Nucleus accumbens (tissue), 56 donors: ENCODE measurements at regions not wholly inside any gene's neighbourhood (a gene's known extent, or its start where the extent isn't known, plus 50 kb on each side); places are given as distances from the start of the nearest gene placed in this dataset.

ENCODE experiments used
- DNase-seq, 56 donors: peaks; one replicate each; lab custom pipeline; 2025; lab: John Stamatoyannopoulos, UW

DNA sequence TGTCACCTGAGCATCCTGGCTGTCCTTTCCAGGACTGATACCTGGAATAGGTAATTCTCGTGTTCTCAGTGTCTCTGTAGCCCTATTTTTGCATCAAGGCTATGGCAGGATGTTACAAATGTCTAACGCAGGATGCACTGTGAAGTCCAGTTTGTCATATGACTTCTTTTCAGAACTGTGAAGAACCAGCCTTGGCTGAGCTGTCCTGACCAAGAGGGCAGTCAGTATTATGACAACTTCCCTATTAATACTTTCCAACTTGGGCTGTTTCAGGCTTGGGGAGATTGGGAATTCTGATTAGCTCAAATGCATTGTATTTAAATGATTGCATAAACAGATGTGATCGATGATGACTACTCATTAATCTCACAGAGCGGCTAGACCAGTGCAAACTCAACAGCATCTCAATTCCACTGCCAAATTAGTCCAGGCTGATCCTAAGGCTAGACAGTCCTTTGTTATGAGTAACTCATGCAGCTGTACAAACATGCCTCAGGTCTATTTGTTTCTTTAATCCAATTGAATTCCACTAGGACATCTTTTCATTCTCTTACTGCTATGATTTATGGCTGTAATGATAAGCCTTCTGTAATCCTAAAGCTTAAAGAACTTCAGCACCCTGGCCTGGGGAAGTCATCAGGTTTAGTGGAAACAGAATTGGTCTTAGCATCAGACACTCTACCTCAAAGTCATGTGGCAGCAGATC lies 331.6 kb downstream of the KCNS3 start:
- DNase-seq = no peak

DNA sequence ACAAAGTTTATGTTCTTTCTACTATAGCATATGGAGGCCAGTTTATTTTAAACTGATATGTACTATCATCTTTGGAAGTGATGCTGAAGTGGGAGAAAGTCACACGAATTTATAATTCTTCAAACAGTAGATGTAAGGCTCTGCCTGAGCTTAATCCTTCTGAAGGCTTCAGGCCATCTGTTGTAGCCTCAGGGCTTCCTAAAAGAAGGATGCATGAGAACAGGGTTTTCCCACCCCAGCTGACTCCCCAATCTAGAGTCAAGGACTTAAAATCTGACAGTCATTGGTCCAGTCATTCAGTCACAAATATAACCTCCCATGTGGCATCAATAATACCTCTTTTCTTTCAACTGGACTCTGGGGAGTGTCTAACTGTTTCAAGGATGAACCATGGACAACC lies 330.5 kb downstream of the KCNS3 start:
- no peak for DNase-seq

DNA sequence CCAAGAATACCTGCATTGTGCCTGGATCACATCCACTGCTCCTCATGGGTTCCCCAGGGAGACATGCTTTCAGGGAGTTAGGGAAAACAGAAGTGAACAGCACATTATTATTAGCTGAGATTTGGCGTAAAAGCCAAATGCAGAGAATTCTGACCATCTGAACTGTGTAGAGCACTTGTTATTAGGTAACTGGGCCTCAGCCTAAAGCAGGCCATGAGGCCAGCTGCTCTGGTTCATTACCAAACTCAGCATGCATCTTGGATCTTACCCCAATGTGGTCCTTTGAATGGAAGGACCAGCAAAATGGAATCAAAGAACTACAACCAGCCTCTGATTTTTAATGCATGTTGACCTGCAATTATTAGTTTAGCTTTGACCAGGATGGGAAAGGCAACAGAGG lies 322.3 kb downstream of the KCNS3 start:
- no peak for DNase-seq

DNA sequence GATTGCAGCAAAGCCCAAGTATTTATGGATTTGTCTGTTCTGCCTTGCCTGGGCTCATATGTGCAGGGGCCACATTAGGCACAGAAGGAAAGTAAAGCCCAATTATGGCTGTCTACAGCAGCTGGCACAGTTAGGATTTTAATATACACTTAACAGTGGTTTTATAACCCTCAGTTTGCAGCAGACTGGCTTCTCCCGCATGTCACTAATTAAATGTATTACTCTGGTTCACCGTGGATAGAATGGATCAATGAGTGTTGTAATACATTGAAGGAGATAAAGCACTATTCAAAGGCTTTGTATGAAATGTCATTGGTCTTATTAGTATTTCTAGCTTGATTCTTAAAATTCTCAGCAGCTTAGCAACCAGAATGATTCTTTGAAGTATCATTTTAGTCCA lies 320.2 kb downstream of the KCNS3 start:
- no peak for DNase-seq

DNA sequence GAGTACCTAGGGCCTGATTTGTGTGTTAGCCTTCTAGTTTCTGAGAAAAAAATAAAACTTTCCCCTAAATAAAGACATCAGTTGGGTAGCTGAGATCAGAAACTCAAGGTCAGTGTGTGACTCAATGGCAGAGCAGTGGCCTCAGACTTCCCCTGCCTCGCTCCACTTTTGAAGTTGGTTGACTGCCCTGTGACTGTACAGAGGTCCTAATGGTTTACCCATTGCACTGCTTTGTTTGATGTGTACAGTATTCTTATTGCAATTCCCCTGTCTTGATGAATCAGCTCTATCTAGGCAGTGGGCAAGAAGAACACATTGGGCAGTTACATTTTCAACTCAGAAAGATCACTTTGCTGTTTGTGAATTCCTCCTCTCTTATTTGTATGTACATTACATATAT lies 315.7 kb downstream of the KCNS3 start:
- DNase-seq = no peak

DNA sequence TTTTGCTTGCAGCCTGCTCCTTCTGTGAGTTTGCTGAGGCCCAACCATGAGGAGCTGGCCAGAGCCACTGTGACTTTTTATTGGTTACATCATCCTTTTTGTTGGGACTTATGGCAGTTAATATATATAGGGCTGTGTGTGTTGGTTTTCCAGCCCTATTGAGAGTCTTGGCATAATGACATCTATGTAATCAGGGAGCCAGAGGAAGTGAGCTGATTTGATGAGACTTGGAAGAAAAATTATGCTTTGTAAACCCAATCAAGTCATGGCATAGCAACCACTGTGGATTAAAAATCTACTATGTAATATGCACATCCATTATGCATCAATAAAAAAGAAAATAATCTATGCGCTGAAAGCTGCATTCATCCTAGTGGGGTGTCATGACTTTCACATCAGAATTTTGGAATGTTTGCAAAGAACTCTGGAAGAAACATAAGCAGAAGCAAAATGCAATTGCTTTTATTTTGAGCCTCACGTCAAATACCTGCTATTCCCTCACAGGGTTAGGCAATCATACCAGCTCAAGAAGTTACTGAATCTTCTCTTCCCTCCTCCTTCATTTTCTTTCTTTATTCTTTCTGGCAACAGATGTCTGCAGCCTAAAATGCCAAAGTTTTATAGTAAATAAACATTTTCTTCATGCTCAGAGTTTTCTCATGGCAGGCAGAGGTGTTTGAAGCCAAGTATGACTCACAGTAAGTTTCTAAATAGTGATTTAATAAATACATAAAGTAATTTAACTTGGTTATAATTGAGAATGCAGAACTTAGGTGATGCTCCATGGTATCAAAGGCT lies 308.5 kb downstream of the KCNS3 start:
- DNase-seq = no peak

DNA sequence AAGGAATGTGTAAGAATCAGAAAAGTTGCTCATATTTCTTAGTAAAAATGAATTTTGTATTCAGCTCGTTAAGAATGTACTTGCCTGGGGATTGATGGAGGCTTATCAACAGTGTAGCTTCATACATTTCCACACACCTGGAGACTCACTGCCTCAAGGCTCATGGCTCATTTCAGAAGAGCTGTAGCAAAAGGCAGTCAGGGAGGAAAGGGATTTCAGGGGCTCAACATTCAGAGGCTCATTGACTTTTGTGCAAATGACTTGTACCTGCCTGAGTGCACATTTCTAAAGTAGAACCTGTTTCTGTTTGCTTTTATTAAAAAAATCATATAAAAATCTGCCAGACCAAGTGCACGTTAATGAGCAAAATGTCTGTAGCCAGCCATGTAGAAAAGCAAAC lies 304.4 kb downstream of the KCNS3 start:
- no peak for DNase-seq

DNA sequence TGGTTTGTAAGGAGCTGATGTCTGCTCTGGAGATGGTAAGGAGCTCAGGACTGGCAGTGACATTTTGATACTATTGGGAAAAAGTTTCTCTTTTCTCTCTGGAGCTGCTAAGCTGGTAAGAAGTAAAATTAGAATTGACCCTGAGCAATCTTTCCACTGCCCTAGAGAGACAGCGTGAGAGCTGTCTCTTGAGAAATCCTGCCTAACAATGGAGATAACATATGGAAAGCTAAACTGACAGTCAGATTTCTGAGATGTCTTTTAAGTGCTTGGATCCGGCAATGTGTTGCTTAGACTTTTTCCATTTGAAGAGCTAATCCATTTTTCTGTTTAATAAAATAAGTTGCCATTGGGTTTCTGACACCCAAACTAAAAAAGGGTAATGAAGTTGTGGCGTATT lies 302.4 kb downstream of the KCNS3 start:
- DNase-seq = no peak

DNA sequence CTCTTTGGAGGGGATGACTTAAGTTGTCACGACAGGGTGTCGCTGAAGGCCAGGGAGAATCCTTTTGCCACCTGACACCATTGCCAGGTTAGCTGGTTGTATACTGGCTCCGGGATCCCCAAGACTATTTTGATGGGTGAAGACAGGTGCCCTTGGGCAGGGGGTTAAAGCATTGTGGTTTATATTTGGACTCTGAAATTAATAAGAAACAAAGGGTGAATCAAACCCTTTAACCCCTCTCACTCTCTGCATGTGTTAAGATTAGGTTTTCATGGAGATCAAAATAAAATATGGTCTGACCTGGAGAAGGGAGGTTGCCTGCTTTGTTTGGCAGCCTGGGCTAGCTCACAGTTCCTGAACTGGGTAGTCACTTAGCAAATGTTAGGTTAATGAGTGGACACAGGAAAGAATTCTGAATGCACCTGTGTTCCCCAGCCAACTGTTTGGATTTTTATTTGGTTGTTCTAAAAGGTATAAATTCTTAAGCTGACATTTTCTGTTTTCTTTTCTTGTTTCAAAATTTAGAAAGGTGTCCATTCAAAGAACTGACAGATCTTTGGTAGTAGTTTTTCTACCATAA lies 301.7 kb downstream of the KCNS3 start:
- no peak for DNase-seq

DNA sequence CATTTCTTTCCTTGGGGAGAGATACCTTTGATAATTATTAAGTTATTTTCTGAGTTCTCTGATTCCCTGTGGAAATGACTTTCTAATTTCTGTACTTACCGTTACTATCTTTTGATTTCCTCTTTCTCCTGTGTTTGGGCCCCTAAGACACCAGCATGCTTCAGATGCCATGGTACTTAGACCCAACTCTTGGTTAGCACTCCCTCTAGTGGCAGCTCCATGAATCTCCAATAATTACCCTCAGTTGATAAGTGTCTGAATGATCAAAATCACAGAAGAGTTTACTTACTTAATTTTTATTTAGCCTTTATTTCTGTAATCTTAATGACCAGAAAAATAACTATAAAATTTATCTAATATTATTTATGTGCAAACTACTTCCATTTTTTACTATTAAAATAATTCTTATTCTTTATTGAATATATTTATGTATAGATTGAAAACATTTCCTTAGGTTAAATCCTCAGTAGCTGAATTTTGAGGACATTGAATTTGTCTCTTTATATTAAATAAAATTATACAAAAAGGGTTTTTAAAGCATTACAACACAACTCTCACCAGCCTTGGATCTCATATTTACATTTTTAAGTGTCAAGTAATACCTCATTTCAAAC lies 300.4 kb downstream of the KCNS3 start:
- DNase-seq = peak in 12 of 56 donors; percentile 0 to 57 (median 8)

DNA sequence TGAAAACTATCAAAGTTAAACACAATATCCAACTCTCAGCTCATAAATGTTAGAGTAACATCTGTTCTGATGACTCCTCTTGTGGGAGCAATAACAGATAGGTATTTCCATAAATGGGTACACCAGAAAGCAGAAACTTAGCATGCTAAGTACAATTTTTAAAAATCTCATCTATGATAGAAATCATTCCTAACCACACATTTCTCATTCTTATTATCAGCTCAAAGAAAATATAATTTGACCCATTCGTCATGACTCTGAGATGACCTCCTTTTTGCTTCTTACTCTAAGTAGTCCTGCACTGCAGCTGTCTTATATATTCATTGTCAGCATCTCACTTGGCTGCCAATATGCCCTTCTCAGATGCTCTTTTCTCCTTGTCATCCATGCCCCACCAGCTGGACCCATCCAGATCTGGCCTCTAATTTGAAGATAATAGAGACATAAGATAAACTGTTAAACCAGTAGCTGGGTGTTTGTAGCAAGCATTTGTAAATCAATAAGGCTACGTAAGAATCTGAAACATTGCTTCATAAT lies 298.3 kb downstream of the KCNS3 start:
- no peak for DNase-seq

DNA sequence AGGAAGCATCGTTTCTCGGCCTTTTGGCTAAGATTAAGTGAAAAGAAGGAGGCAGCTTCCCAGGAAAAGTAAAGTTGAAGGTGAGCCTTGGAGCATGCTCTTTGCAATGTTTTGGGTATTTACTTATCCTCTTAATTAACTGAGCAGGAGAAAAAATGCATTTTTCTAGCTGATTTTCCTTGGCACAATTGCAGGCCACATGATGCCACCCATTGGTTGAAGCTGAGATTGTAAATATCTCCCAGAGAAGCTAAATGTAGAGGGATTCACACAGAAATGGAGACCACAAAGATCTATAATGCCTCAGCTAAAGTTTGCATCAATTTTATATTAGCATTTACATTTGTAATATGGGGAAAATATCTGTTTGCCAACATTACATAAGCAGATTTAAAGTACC lies 294.1 kb downstream of the KCNS3 start:
- DNase-seq = no peak

DNA sequence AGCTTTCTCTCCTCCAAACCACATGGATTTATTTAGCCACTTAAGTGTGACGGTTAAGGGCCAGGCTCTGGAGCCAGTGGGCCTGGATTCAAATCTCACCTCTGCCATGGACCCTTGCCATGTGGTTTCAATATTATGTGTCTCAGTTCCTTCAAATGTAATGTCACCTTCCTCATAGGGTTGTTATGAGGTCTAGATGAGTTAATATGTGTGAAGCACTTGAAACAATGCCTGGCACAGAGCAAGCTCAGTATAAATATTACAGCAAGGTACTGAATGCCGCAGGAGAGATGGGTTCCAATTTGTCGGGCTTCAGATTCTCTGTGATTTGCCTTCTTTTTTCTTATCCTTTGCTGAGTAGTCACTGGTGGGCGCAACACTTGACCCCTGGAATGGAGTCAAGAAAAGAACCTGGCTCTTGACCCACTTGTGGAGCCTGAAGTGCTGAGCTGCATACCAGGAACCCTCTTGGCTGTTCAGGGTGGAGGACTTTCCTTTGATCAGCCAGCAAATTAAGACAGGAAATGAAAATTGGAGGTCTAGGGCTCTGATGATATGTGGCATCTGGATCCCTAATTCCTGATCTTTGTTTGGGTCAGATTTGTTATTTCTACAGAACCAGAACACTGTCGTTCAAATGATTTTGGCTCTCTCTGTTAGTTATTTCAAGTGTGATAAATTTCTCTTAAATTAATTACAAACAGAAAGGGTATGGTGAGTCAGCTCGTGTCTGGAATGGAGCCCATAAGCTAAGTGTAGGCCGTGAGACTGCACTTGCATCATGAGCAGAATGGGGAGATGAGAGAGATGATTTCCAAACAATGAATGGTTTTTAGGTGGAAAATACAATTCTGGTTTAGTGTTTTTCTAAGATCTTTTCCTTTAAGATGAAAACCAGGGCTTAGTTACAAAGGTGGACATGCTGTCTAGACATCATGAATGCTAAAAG lies 293.0 kb downstream of the KCNS3 start:
- DNase-seq = no peak

DNA sequence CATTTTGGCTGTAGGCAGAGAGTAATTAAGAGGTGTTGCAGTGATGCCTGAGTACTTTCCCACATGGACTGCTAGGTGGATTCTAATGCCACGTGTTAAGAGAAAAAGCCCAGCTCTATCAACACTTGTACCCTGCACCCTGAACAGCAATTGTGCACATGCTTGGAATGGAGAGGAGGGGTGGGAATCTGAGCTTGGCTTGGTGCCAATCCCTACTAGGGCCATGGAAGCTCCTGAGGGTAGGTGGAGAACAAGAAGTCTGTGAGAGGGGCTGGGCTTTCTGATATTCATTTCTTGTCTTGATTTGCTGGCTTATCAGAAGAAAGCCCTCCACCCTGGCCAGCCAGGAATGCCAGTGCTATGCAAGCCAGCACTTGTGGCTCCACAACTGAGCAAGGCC lies 292.2 kb downstream of the KCNS3 start:
- DNase-seq = no peak

DNA sequence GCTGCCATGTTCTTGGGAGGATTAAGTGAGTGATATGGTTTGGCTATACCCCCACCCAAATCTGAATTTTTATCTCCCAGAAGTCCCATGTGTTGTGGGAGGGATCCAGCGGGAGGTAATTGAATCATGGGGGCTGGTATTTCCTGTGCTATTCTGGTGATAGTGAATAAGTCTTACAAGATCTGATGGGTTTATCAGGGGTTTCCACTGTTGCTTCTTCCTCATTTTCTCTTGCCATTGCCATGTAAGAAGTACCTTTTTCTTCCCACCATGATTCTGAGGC lies 291.4 kb downstream of the KCNS3 start:
- DNase-seq = no peak

DNA sequence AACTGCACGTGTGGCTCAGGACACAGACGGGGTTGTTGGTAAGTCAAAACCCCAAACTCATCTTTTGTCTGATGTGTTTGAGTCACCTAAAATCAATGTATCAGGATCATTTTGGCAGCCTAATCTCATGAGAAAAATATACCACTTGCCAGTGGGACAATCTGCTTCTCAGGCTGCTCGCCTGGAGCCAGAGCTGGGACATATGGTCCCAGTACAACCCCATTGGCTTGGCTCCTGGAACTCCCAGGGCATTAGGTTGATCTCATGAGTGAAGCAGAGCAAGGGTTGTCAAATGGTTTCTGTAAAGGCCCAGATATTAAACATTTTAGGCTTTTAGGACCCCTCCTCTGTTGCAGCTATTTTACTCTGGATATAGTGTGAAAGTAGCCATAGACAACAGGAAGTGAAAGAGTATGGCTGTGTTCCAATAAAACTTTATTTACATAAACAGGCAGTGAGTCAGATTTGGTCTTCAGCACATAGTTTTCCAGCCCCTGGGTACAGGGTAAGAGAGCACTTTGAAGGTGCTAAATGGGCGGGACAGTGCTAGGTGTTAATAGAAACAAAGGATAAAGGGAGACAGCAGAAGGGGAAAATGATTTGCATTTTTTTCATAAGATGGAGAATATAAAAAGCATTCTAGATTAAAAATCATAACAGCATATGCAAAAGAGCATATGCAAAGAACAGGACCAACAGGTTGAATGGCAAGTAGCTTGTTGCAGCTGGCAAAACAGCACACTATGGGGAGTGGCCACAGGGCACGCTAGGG lies 290.8 kb downstream of the KCNS3 start:
- DNase-seq = no peak

DNA sequence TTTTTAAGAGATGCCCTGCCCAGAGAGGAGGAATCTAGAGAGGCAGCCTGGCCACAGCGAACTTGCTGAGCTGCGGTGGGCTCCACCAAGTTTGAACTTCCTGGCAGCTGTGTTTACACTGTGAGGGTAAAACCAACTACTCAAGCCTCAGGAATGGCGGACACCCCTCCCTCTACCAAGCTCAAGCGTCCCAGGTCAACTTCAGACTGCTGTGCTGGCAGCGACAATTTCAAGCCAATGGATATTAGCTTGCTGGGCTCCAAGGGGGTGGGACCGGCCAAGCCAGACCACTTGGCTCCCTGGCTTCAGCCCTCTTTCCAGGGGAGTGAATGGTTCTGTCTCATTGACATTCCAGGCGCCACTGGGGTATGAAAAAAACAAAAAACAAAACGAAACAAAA lies 289.4 kb downstream of the KCNS3 start:
- no peak for DNase-seq

DNA sequence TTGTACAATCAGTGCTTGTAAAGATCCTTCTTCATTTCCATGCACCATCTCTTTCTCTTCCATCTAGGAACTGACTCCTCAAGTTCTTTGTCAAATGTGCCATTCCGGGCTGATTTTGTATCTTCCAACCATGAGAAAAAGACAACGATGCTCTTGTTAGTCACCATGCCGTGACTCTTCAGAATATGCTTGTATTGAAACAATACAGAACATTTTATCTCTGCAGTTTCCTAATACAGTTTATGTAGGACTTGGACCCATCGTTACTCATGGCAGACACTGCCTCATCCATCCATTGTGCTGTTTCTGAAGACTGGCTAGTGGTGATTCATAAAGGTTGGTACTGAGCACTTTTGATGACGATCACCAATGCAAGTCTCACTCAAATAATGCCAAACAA lies 283.2 kb downstream of the KCNS3 start:
- DNase-seq = no peak

DNA sequence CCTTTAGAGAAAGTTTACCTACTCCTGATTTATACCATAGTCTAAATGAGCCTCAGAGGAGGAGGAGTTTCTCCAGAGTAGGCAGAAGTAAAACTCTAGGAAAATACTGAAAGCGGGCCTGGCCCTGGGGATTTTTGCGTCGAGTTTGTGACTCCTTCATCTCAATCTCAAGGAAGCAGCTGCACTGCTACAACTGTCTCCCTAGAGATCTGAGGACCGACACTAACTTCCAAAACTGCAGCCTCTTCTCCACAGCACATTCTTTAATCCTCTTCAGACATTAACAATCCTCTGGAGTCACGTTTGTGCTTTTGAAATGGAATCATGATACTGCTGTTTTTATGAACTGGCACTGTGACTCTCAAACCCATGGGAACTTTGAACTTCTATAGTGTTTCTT lies 281.4 kb downstream of the KCNS3 start:
- no peak for DNase-seq

DNA sequence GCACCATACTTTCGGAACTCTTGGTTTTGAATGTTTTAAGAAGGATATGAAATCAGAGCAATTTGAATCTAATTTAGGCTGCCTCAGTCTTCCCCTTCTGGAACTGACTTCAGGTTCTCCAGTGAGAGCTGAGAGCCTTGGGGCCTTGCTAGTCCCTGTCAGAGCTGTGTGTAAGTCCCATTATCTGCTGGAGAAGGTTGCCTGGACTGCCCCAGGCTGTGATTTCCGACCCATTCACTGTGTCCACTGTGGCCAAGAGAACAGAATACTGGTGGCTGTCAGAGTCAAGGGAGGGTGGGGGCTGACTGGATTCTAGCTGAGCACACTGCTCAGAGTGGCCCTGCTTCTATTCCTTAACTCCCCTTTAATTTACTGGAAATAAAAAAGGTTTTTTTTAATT lies 278.0 kb downstream of the KCNS3 start:
- no peak for DNase-seq
